ENCODE measurements at regions not wholly inside any gene's neighbourhood (a gene's known extent, or its start where the extent isn't known, plus 50 kb on each side); places are given as distances from the start of the nearest gene placed in this dataset.

GRCh38 chr6:113143206-113143605, 713.9 kb upstream of the MARCKS start:
- no peak overlapping the region for H3K4me3 ChIP-seq (replicated peaks; ENCODE audit: low read depth, low read length)
- no peak for TF ChIP-seq CTCF (IDR thresholded peaks at IDR 0.05; ENCODE audit: low read length, missing control alignments)
- no peak for DNase-seq (ENCODE audit: low read depth)

GRCh38 chr6:113144117-113144516, 713.0 kb upstream of the MARCKS start:
- TF ChIP-seq CTCF (IDR thresholded peaks at IDR 0.05; ENCODE audit: low read length, missing control alignments), result no peak
- DNase-seq (ENCODE audit: low read depth), result no peak
- H3K4me3 ChIP-seq (replicated peaks; ENCODE audit: low read depth, low read length), result no peak overlapping the region

- H3K4me3 ChIP-seq (replicated peaks; ENCODE audit: low read depth, low read length), result no peak overlapping the region
- no peak for DNase-seq (ENCODE audit: low read depth)
- TF ChIP-seq CTCF (IDR thresholded peaks at IDR 0.05; ENCODE audit: low read length, missing control alignments), result no peak
Measured at GRCh38 chr6:113146878-113147277, 710.3 kb upstream of the MARCKS start.

GRCh38 chr6:113147544-113147943, 709.6 kb upstream of the MARCKS start:
- H3K4me3 ChIP-seq (replicated peaks; ENCODE audit: low read depth, low read length), result no peak overlapping the region
- no peak for TF ChIP-seq CTCF (IDR thresholded peaks at IDR 0.05; ENCODE audit: low read length, missing control alignments)
- DNase-seq (ENCODE audit: low read depth), result no peak

GRCh38 chr6:113148566-113148965, 708.6 kb upstream of the MARCKS start:
- no peak for TF ChIP-seq CTCF (IDR thresholded peaks at IDR 0.05; ENCODE audit: low read length, missing control alignments)
- no peak overlapping the region for H3K4me3 ChIP-seq (replicated peaks; ENCODE audit: low read depth, low read length)
- no peak for DNase-seq (ENCODE audit: low read depth)

GRCh38 chr6:113149511-113149910, 707.6 kb upstream of the MARCKS start:
- peak; percentile 75 for DNase-seq (ENCODE audit: low read depth)
- no peak overlapping the region for H3K4me3 ChIP-seq (replicated peaks; ENCODE audit: low read depth, low read length)
- no peak for TF ChIP-seq CTCF (IDR thresholded peaks at IDR 0.05; ENCODE audit: low read length, missing control alignments)

- no peak for TF ChIP-seq CTCF (IDR thresholded peaks at IDR 0.05; ENCODE audit: low read length, missing control alignments)
- DNase-seq (ENCODE audit: low read depth), result peak; percentile 36
- no peak overlapping the region for H3K4me3 ChIP-seq (replicated peaks; ENCODE audit: low read depth, low read length)
Measured at GRCh38 chr6:113160306-113161017, 696.7 kb upstream of the MARCKS start.
